H9 (cell line): ENCODE measurements at regions not wholly inside any gene's neighbourhood (a gene's known extent, or its start where the extent isn't known, plus 50 kb on each side); places are given as distances from the start of the nearest gene placed in this dataset.

Experiments
- DNase-seq: peaks from one replicate; pipeline ENCODE4 v3.0.0-alpha.2; 2017
- H2AFZ ChIP-seq: one replicate; pipeline ENCODE4 v1.6.1; 2013; ENCODE audit warnings: mild to moderate bottlenecking, low read length, control low read depth, moderate library complexity
- H2AK5ac ChIP-seq: 2 replicates; pipeline ENCODE4 v1.6.1; 2013; ENCODE audit warnings: low read length, control low read depth, mixed read lengths; ENCODE audit not compliant: insufficient read length
- H2BK120ac ChIP-seq: one replicate; pipeline ENCODE4 v1.6.1; 2013; ENCODE audit warnings: low read depth, mild to moderate bottlenecking, low read length, control low read depth, inconsistent platforms; ENCODE audit not compliant: poor library complexity, severe bottlenecking
- H2BK12ac ChIP-seq: 2 replicates; pipeline ENCODE4 v1.6.1; 2013; ENCODE audit warnings: low read length, control low read depth, mixed read lengths, low read depth; ENCODE audit not compliant: insufficient read length
- H2BK15ac ChIP-seq: 2 replicates; pipeline ENCODE4 v1.6.1; 2013; ENCODE audit warnings: low read depth, low read length, control low read depth
- H2BK20ac ChIP-seq: one replicate; pipeline ENCODE4 v1.6.1; 2013; ENCODE audit warnings: low read depth, mild to moderate bottlenecking, low read length, control low read depth, inconsistent platforms; ENCODE audit not compliant: poor library complexity, severe bottlenecking
- H2BK5ac ChIP-seq: 2 replicates; pipeline ENCODE4 v1.6.1; 2013; ENCODE audit warnings: low read length, control low read depth, mixed read lengths; ENCODE audit not compliant: insufficient read length
- H3K14ac ChIP-seq: 2 replicates; pipeline ENCODE4 v1.6.1; 2013; ENCODE audit warnings: low read length, control low read depth; ENCODE audit not compliant: insufficient read depth
- H3K18ac ChIP-seq: 2 replicates; pipeline ENCODE4 v1.6.1; 2013; ENCODE audit warnings: low read depth, mild to moderate bottlenecking, mixed read lengths, low read length, control low read depth; ENCODE audit not compliant: insufficient read length
- H3K23ac ChIP-seq: 2 replicates; pipeline ENCODE4 v1.6.1; 2013; ENCODE audit warnings: low read length, control low read depth, mixed read lengths, low read depth; ENCODE audit not compliant: insufficient read length
- H3K23me2 ChIP-seq: 2 replicates; pipeline ENCODE4 v1.6.1; 2013; ENCODE audit warnings: low read depth, mild to moderate bottlenecking, mixed read lengths, low read length, control low read depth; ENCODE audit not compliant: insufficient read length, poor library complexity, severe bottlenecking
- H3K27ac ChIP-seq: 2 replicates; pipeline ENCODE4 v1.5.1; 2013; ENCODE audit warnings: low read length, control low read depth, mixed read lengths, low read depth; ENCODE audit not compliant: insufficient read length
- H3K27me3 ChIP-seq: 2 replicates; pipeline ENCODE4 v1.6.1; 2013; ENCODE audit warnings: low read length, control low read depth, inconsistent platforms; ENCODE audit not compliant: insufficient read depth
- H3K4ac ChIP-seq: 2 replicates; pipeline ENCODE4 v1.6.1; 2013; ENCODE audit warnings: low read depth, mild to moderate bottlenecking, control low read depth, inconsistent platforms, low read length, moderate library complexity
- H3K4me1 ChIP-seq: 2 replicates; pipeline ENCODE4 v1.6.1; 2013; ENCODE audit warnings: low read length, control low read depth, inconsistent platforms; ENCODE audit not compliant: insufficient read depth
- H3K4me2 ChIP-seq: 2 replicates; pipeline ENCODE4 v1.6.1; 2013; ENCODE audit warnings: low read length, control low read depth, mixed read lengths; ENCODE audit not compliant: insufficient read length, insufficient read depth
- H3K56ac ChIP-seq: 2 replicates; pipeline ENCODE4 v1.6.1; 2013; ENCODE audit warnings: low read depth, mild to moderate bottlenecking, mixed read lengths, low read length, control low read depth; ENCODE audit not compliant: insufficient read length
- H3K79me1 ChIP-seq: 2 replicates; pipeline ENCODE4 v1.6.1; 2013; ENCODE audit warnings: low read depth, mild to moderate bottlenecking, moderate library complexity, low read length, control low read depth, inconsistent platforms; ENCODE audit not compliant: insufficient read depth, poor library complexity, severe bottlenecking
- H3K79me2 ChIP-seq: 2 replicates; pipeline ENCODE4 v1.6.1; 2013; ENCODE audit warnings: low read length, control low read depth, inconsistent platforms; ENCODE audit not compliant: insufficient read depth
- H3K9ac ChIP-seq: 2 replicates; pipeline ENCODE4 v1.6.1; 2013; ENCODE audit warnings: low read length, control low read depth, mixed read lengths; ENCODE audit not compliant: insufficient read length; ENCODE audit errors: extremely low read depth
- H3K9me3 ChIP-seq: one replicate; pipeline ENCODE4 v1.6.1; 2013; ENCODE audit warnings: low read depth, low read length, inconsistent platforms; ENCODE audit not compliant: control insufficient read depth
- H3T11ph ChIP-seq: one replicate; pipeline ENCODE4 v1.6.1; 2013; ENCODE audit warnings: mild to moderate bottlenecking, low read length, control low read depth, inconsistent platforms
- H4K20me1 ChIP-seq: one replicate; pipeline ENCODE4 v1.6.1; 2013; ENCODE audit not compliant: control insufficient read depth, insufficient read length, insufficient read depth
- H4K5ac ChIP-seq: 2 replicates; pipeline ENCODE4 v1.6.1; 2013; ENCODE audit warnings: low read depth, mild to moderate bottlenecking, mixed read lengths, low read length, control low read depth; ENCODE audit not compliant: insufficient read length
- H4K8ac ChIP-seq: replicated peaks from 2 replicates; pipeline ENCODE4 v1.6.1; 2013; ENCODE audit warnings: low read length, control low read depth, mixed read lengths, low read depth; ENCODE audit not compliant: insufficient read length
- H4K91ac ChIP-seq: 2 replicates; pipeline ENCODE4 v1.6.1; 2013; ENCODE audit warnings: low read depth, mild to moderate bottlenecking, moderate library complexity, mixed read lengths, low read length, control low read depth; ENCODE audit not compliant: insufficient read length
- H3K27ac Mint-ChIP-seq, 3 experiments: 2 replicates in 2 of 3; 3 replicates in 1 of 3; pipeline ENCODE4 v1.8.0; 2020 to 2021; ENCODE audit warnings: mixed read lengths in 3 of 3, mild to moderate bottlenecking in 1 of 3, moderate library complexity in 1 of 3
- H3K27me3 Mint-ChIP-seq: 2 replicates; pipeline ENCODE4 v1.8.0; 2021; ENCODE audit warnings: low read depth, mild to moderate bottlenecking, moderate library complexity, mixed read lengths
- H3K36me3 Mint-ChIP-seq, 3 experiments: 2 replicates in 2 of 3; 3 replicates in 1 of 3; pipeline ENCODE4 v1.8.0; 2020 to 2021; ENCODE audit warnings: low read depth in 3 of 3, mixed read lengths in 3 of 3; ENCODE audit not compliant: insufficient read depth in 1 of 3
- H3K4me1 Mint-ChIP-seq, 2 experiments: 2 replicates each; pipeline ENCODE4 v1.8.0; 2020; ENCODE audit warnings: mixed read lengths in 2 of 2
- H3K4me3 Mint-ChIP-seq, 2 experiments: 2 replicates in 1 of 2; 3 replicates in 1 of 2; pipeline ENCODE4 v1.8.0; 2020 to 2021; ENCODE audit warnings: mild to moderate bottlenecking in 2 of 2, mixed read lengths in 2 of 2, moderate library complexity in 1 of 2
- H3K9me3 Mint-ChIP-seq, 2 experiments: 2 replicates in 1 of 2; 3 replicates in 1 of 2; pipeline ENCODE4 v1.8.0; 2020; ENCODE audit warnings: mild to moderate bottlenecking in 2 of 2, mixed read lengths in 2 of 2, moderate library complexity in 1 of 2
- CTCF ChIP-seq: fragments of 200-600 bp; sonication (generic); conservative IDR thresholded peaks from 3 replicates; pipeline ENCODE4 v1.8.0; 2021; ENCODE audit warnings: antibody characterized with exemption, mild to moderate bottlenecking
- WGBS: extraction: QIAGEN DNeasy Blood & Tissue Kit; methylation state at CpG from one replicate; pipeline ENCODE4 v1.1.7; 2013; ENCODE audit warnings: missing lambda C conversion rate, low lambda C conversion rate, mixed read lengths; ENCODE audit not compliant: insufficient read length; ENCODE audit errors: extremely low coverage; 5-methylcytosine and 5-hydroxymethylcytosine counted together

DNA sequence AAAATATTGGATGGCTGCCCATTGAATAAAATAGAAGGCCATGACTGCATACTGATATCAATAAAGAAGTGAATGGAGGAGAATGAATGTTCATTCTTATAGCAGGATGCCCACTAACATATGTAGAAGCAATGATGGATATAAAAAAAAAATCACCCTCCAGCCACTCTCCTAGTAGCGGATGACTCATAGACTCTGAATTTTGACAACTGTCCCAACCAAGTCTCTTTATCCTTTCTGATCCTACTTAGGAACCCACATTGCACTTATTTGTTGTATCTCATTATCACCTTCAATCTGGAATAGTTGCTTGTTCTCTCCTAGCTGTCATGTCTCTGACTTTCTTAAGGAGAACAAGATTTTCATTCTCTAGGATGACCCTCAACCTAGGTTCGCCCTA, 429.9 kb downstream of the HS3ST3B1 start:
- Histone ChIP-seq H3K23ac (no peak overlapping the region), H3K23me2 (no peaks in the 10 kb centered on the region), H3K4me2 (no peak overlapping the region), H3K27me3 (no peaks in the 10 kb centered on the region), H4K20me1 (no peaks in the 10 kb centered on the region), H3K4ac (no peak overlapping the region), H4K91ac (no peak overlapping the region), H3K4me1 (no peaks in the 10 kb centered on the region), H3T11ph (no peak overlapping the region), H2AK5ac (no peak overlapping the region), H4K8ac (no peak overlapping the region), H2AFZ (no peak overlapping the region), H2BK12ac (no peak overlapping the region), H2BK15ac (no peak overlapping the region), H3K56ac (no peak overlapping the region), H3K14ac (no peak overlapping the region), H3K9me3 (no peaks in the 10 kb centered on the region), H3K18ac (no peak overlapping the region), H2BK5ac (no peak overlapping the region), H3K79me2 (no peaks in the 10 kb centered on the region), H3K79me1 (no peaks in the 10 kb centered on the region), H3K27ac (no peak overlapping the region), H3K9ac (no peak overlapping the region), H2BK120ac (no peak overlapping the region), H2BK20ac (no peak overlapping the region), H4K5ac (no peak overlapping the region)
- peaks cover 0 to 3% of the 10 kb centered on the region in 2 experiments; a peak in 3 of 5 replicates for H3K9me3 Mint-ChIP-seq
- no peak for TF ChIP-seq CTCF
- H3K36me3 Mint-ChIP-seq: peaks cover 0 to 9% (median 3%) of the 10 kb centered on the region in 3 experiments; a peak in 3 of 7 replicates
- no peak for DNase-seq
- no peaks in the 10 kb centered on the region for H3K27me3 Mint-ChIP-seq
- no peak overlapping the region for H3K27ac Mint-ChIP-seq
- peaks cover 11 to 21% of the 10 kb centered on the region in 2 experiments for H3K4me1 Mint-ChIP-seq
- no CpG with 5 or more reads among the region's 2 CpGs for WGBS
- no peak overlapping the region for H3K4me3 Mint-ChIP-seq
